Embryonic facial prominence (tissue), 1 donor: ENCODE measurements at regions not wholly inside any gene's neighbourhood (a gene's known extent, or its start where the extent isn't known, plus 50 kb on each side); places are given as distances from the start of the nearest gene placed in this dataset.
"Not testable (repeated sequence)": the region's sequence is repeated elsewhere in the genome, so short reads cannot be mapped to it uniquely, and the experiment has no call there.

Experiments
- DNase-seq: peaks from one replicate; pipeline ENCODE4 v3.0.0-alpha.2; 2016; ENCODE audit errors: extremely low spot score

DNA sequence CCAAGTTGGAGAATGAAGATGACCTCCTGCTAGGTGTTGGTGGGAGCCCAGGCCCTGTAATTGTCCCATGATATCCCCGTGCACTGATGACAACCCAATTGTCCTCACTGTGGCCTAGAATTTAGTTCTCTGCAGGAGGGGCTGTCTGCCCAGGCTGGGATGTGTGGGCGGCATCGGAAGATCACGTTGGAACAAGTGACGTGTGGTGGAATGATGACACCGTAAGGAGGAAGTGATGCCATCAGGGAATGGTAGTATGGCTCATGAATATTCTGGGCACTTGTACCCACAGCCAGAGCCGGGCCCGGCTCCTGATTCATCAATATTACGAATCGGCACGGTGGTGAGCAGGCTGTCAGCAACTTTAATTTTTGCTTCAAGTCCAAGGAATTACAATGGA, 111.6 kb downstream of the MIAT start:
- no peak for DNase-seq

DNA sequence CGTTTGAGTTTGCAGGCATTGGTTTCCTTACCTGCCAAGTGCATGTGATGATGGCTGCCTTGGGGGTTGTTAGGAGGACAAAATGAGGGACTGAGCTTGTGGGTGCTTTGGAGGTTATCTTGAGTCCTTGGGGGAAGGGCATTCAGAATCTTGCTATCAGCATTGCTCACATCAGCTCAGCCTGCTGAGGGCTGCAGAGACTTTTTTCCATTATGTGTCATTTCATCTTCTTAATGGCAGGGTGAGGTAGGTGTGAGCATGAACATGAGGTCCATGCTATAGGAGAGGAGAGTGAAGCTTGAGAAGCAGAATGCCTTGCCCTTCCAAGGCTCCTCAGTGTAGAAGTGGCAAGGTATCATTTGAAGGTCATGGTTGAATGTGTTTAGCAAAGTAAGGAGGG, 112.3 kb downstream of the MIAT start:
- no peak for DNase-seq

GRCh38 chr22:26770624-26771023, 113.2 kb downstream of the MIAT start:
- DNase-seq, result no peak

- not testable (repeated sequence) for DNase-seq
Observed at GRCh38 chr22:26773054-26773453, 115.7 kb downstream of the MIAT start.

DNA sequence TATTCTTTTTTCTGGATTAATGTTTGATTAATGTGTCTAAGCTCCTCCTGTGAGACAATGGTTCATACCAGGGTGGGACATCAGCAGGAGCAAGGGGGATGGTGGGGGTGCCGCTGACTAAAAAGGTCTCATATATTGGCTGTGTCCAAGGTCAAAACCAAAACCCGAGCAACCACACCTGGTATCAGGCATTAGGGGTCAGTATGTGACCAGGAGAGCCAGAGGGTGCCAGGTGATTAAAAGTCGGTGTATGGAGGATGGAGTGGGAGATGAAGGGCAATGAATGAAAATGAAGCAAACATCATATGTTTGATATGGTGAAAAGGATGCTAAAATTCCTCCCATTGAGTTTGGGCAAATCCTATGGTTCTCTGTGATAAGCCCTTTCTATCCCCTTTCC, 118.0 kb downstream of the MIAT start:
- no peak for DNase-seq

DNA sequence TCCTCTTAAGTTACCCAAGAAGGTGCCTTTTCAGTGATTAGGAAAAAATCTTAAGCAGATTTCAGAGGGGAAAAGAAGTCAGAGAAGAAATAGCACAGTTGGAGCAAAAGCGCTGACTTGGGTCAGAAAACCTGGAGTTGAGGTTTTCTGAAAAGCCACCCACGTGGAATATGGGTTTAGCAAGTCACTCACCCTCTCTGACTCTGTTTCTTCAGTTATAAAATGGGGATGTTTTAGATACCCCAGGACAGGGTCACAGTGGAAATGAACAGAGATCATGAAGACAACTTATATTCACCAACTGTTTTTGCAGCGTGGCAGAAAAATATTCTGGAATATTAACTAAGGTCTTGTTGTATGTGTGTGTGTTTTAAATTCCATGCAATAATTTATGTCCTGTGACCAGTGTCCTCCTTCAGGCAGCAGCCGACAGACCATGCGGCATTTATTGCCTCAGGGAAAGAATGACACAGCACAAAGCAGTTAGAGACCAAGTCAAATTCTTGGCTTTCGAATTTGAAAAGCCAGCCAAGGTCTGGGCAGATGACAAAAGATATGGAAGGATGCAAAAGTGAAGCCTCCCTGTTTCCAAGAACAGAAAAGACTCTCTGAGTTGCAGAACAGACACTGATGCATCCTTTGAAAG, 119.9 kb downstream of the MIAT start:
- DNase-seq, result no peak

GRCh38 chr22:26778372-26778771, 121.0 kb downstream of the MIAT start:
- no peak for DNase-seq

- DNase-seq, result no peak
Observed at GRCh38 chr22:26779108-26779507, 121.7 kb downstream of the MIAT start.

DNA sequence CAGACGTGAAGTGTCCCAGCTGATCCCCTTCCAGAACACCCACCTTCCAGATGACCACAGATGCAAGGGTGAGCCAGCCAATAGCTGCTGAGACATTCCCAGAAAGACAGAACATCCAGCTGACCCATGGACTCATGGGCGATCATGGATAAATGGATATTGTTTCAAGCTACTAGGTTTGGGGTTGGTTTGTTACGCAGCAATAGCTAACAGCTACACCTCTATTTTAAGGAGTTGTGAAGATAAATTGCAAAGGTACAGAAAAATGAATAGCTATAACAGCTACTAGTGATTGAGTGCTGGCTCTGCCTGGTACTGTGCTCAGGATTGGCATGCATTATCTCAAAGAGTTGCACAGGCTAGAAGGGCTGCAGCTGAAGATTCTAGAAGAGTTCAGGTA, 122.5 kb downstream of the MIAT start:
- no peak for DNase-seq

DNA sequence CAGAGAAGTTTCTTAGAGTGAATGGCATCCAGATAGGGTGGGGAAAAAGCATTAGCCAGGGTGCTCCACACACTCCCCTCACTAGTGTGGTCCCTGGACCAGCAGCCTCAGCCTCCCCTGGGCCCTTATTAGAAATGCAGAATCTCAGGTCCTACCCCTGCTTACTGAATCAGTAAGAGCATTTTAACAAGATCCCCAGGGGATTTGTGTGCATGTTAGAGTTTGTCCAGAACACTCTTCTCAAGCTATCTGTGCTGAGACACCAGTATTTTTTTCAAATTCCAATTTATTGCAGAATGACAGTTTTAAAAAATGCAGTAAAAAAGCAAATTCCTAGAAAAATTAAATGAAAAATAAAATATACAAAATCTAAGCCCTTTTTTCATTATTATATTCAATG, 123.1 kb downstream of the MIAT start:
- no peak for DNase-seq

GRCh38 chr22:26781062-26781461, 123.7 kb downstream of the MIAT start:
- DNase-seq, result no peak

- DNase-seq, result no peak
Observed at GRCh38 chr22:26781596-26781995, 124.2 kb downstream of the MIAT start.

DNA sequence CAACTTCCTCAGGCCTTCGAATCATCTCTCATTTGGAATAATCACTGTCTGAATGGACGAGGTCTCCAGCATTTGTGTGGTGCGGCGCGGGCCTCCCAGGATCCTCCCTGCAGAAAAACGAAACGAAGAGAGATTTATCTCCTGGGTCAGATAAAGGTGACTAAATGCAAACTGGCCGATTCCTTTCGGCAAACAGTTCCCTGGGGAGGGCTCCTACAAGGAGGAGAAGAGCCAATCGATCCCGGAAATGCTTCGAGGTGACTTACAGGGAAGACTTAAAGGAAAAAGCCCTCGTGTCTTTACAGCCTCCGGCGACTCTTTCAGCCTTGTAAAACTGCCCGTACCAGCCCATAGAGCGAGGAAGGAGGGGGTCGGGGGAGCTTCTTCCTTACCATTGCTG, 126.5 kb downstream of the MIAT start:
- no peak for DNase-seq

DNA sequence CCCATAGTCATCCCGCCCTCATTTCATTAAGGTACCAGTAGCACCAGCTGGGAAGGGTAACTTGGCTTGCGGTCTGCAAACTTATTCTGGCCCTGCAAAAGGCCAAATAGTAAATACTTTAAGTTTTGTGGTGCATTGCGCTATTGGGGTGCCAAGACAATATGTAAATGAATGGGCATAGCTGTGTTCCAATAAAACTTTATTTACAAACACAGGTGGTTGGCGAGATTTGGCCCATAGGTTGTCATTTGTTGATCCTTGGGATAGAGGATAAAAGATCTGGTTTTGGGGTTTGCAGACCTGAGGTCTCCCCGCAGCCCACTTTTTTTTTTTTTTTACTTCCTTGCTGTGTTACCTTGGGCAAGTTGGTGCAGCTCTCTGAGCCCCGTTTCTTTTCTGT, 127.4 kb downstream of the MIAT start:
- DNase-seq, result no peak

GRCh38 chr22:26785932-26786331, 128.5 kb downstream of the MIAT start:
- no peak for DNase-seq

GRCh38 chr22:26786398-26786797, 129.0 kb downstream of the MIAT start:
- DNase-seq, result no peak

- no peak for DNase-seq
Observed at GRCh38 chr22:26789951-26790350, 132.6 kb downstream of the MIAT start.

- no peak for DNase-seq
Observed at GRCh38 chr22:26792522-26792921, 135.1 kb downstream of the MIAT start.

GRCh38 chr22:26796785-26797184, 139.4 kb downstream of the MIAT start:
- DNase-seq, result no peak

GRCh38 chr22:26797910-26798309, 140.5 kb downstream of the MIAT start:
- DNase-seq, result no peak

GRCh38 chr22:26798462-26799065, 141.2 kb downstream of the MIAT start:
- DNase-seq, result no peak

GRCh38 chr22:26800858-26801257, 143.5 kb downstream of the MIAT start:
- DNase-seq, result no peak

DNA sequence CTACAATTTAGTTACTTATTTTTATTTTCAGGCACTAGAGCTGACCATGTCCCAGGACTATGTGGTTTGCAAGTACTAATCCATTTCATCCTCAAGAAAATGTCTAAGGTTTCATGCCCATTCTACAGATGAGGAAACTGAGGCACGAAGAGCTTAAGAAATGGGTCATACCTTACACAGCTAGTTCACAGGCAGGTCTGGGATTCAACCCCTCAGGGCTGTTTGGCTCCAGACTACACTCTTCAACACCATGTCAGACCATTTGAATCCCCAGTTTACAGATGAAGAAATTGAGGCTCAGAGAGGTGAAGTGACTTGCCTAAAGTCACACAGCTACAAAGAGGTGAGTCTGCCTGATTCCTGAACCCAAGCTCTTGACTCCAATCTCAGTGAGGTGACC, 144.1 kb downstream of the MIAT start:
- DNase-seq, result no peak

DNA sequence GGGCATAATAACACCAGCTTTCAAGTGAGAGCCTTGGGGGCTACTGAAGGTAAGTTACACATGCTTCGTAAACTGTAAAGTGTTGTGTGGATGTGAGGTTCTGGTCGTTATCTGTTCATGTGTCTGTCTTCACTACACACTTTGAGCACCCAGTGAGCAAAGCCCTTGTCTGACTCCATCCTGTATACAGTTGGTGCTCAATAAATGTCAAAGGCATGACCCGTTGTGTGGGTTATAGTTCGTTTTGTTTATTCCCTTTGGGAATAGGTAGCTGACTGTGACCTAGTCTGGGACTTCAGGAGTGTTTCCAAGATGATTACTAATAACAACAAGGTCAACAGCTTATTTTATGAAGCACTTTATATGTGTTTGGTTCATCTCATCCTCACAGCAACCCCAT, 146.9 kb downstream of the MIAT start:
- no peak for DNase-seq
